BLaER1 treated with 17β-estradiol and CSF1 and Interleukin-3, amounts not matched to agents 10 nM and 100 nM (cell line): ENCODE measurements at regions not wholly inside any gene's neighbourhood (a gene's known extent, or its start where the extent isn't known, plus 50 kb on each side); places are given as distances from the start of the nearest gene placed in this dataset.
"Not testable (repeated sequence)": the region's sequence is repeated elsewhere in the genome, so short reads cannot be mapped to it uniquely, and the experiment has no call there.

Source experiments
- H3K27ac ChIP-seq, 11 experiments: shearing (Covaris generic); formaldehyde crosslinking; 2 replicates each; pipeline ENCODE4 v1.8.1; 2022
- H3K27me3 ChIP-seq, 11 experiments: shearing (Covaris generic); formaldehyde crosslinking; 2 replicates each; pipeline ENCODE4 v1.8.1; 2022
- H3K36me3 ChIP-seq, 11 experiments: shearing (Covaris generic); formaldehyde crosslinking; 2 replicates each; pipeline ENCODE4 v1.8.1; 2022
- H3K4me1 ChIP-seq, 10 experiments: shearing (Covaris generic); formaldehyde crosslinking; 2 replicates each; pipeline ENCODE4 v1.8.1; 2022
- H3K4me2 ChIP-seq, 11 experiments: shearing (Covaris generic); formaldehyde crosslinking; 2 replicates each; pipeline ENCODE4 v1.8.1; 2022
- H3K4me3 ChIP-seq, 10 experiments: shearing (Covaris generic); formaldehyde crosslinking; 2 replicates each; pipeline ENCODE4 v1.8.1; 2022
- H3K9ac ChIP-seq, 11 experiments: shearing (Covaris generic); formaldehyde crosslinking; 2 replicates each; pipeline ENCODE4 v1.8.1; 2022
- H3K9me3 ChIP-seq, 11 experiments: shearing (Covaris generic); formaldehyde crosslinking; replicated peaks in 1 of 11; 2 replicates each; pipeline ENCODE4 v1.8.1; 2022
- H4K20me1 ChIP-seq, 11 experiments: shearing (Covaris generic); formaldehyde crosslinking; 2 replicates each; pipeline ENCODE4 v1.8.1; 2022
- Cebpa-rat ChIP-seq, 11 experiments: shearing (Covaris generic); IDR thresholded peaks; 2 replicates each; pipeline ENCODE4 v1.8.1; 2022

DNA sequence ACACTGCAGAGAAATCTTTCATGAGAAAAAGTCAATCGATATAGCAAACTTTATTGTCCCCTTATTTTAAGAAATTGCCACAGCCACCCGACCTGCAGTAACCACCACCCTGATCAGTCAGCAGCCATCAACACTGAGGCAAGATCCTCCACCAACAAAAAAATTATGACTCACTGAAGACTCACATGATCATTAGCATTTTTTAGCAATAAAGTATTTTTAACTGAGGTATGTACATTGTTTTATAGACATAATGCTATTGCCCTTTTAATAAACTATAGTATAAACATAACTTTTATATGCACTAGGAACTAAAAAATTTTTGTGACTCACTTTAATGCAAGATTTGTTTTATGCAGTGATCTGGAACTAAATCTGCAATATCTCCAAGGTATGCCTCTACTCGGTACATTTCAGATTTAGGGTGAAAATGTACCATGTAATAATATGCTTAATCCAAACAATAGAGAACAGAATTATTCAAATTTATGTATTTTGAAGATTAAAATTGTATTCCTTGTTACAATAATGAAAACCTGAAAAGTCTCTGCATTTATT, 79.2 kb upstream of the CEP126 start:
- Histone ChIP-seq H3K27me3 (no peaks in the 10 kb centered on the region), H3K4me2 (no peak overlapping the region), H3K27ac (no peak overlapping the region), H3K9me3 (no peaks in the 10 kb centered on the region), H4K20me1 (no peaks in the 10 kb centered on the region), H3K4me3 (no peak overlapping the region), H3K4me1 (no peaks in the 10 kb centered on the region), H3K9ac (no peak overlapping the region), H3K36me3 (no peaks in the 10 kb centered on the region)
- no peak for TF ChIP-seq Cebpa-rat (IDR thresholded peaks at IDR 0.05)

DNA sequence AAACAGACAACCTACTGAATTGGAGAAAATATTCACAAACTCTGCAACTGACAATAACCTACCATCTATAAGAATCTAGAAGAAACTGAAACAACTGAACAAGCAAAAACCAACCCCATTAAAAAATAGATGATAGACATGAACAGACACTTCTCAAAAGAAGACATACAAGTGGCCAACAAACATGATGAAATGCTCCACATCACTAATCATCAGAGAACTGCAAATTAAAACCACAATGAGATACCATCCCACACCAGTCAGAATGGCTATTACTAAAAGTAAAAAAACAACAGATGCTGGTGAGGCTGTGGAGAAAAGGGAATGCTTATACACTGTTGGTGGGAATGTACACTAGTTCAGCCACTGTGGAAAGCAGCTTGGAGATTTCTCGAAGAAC, 84.3 kb upstream of the CEP126 start:
- not testable (repeated sequence) for H4K20me1 ChIP-seq, H3K4me1 ChIP-seq, H3K4me3 ChIP-seq, H3K9me3 ChIP-seq, H3K4me2 ChIP-seq, H3K36me3 ChIP-seq, H3K27ac ChIP-seq, H3K9ac ChIP-seq, H3K27me3 ChIP-seq

GRCh38 chr11:101825531-101825930, 89.3 kb upstream of the CEP126 start:
- no peaks in the 10 kb centered on the region for H3K4me1 ChIP-seq
- TF ChIP-seq Cebpa-rat (IDR thresholded peaks at IDR 0.05): no peak
- H3K4me3 ChIP-seq: no peak overlapping the region
- no peak overlapping the region for H3K9ac ChIP-seq
- H4K20me1 ChIP-seq: no peaks in the 10 kb centered on the region
- H3K27ac ChIP-seq: no peak overlapping the region
- H3K9me3 ChIP-seq: no peaks in the 10 kb centered on the region
- H3K4me2 ChIP-seq: no peak overlapping the region
- no peaks in the 10 kb centered on the region for H3K36me3 ChIP-seq
- no peaks in the 10 kb centered on the region for H3K27me3 ChIP-seq

GRCh38 chr11:101817581-101817980, 97.2 kb upstream of the CEP126 start:
- no peak for TF ChIP-seq Cebpa-rat (IDR thresholded peaks at IDR 0.05)
- Histone ChIP-seq H3K27me3 (no peaks in the 10 kb centered on the region), H3K9ac (no peak overlapping the region), H3K27ac (no peak overlapping the region), H4K20me1 (no peaks in the 10 kb centered on the region), H3K4me2 (no peak overlapping the region), H3K4me3 (no peak overlapping the region), H3K36me3 (no peaks in the 10 kb centered on the region), H3K9me3 (peaks cover 0 to 5% (median 0%) of the 10 kb centered on the region in 11 experiments; a peak in 1 of 22 replicates), H3K4me1 (peaks cover 0 to 7% (median 0%) of the 10 kb centered on the region in 10 experiments; a peak in 3 of 20 replicates)

- Histone ChIP-seq H4K20me1 (no peaks in the 10 kb centered on the region), H3K27me3 (no peaks in the 10 kb centered on the region), H3K27ac (no peak overlapping the region), H3K36me3 (no peaks in the 10 kb centered on the region), H3K9ac (no peak overlapping the region), H3K4me3 (no peak overlapping the region), H3K4me1 (peaks cover 0 to 7% (median 0%) of the 10 kb centered on the region in 10 experiments; a peak in 3 of 20 replicates), H3K9me3 (peaks cover 0 to 9% (median 2%) of the 10 kb centered on the region in 11 experiments; a peak in 11 of 22 replicates), H3K4me2 (0 out of 22 replicates have a peak overlapping the region, but pooled peaks of 2 of the 11 experiments have one; percentile 1 to 5)
- TF ChIP-seq Cebpa-rat (IDR thresholded peaks at IDR 0.05): no peak
These were observed 98.2 kb upstream of the CEP126 start for GRCh38 chr11:101816613-101817012.

DNA sequence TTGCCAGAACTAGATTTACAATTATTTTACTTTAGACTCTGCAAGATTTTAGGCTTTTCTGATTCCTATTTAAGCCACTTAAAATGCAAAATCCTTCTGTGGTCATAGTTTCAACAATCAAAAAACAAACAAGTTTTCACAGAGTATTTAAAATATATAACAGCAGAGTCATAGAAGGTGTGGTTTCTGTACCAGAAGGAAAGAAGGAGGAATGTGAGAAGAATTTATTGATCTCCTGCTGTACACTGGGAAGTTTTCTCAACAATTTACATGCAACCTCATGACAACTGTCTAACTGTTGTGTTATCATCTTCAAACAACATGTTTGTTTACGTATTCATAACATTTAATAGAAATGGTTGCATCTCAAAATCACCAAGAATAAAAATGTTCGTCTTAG, 102.3 kb upstream of the CEP126 start:
- Histone ChIP-seq H3K4me3 (no peak overlapping the region), H4K20me1 (no peaks in the 10 kb centered on the region), H3K27ac (no peak overlapping the region), H3K4me2 (no peak overlapping the region), H3K9me3 (peaks cover 0 to 24% (median 7%) of the 10 kb centered on the region in 11 experiments; a peak in 14 of 22 replicates), H3K36me3 (no peaks in the 10 kb centered on the region), H3K27me3 (no peaks in the 10 kb centered on the region), H3K4me1 (peaks cover 0 to 7% (median 0%) of the 10 kb centered on the region in 10 experiments; a peak in 4 of 20 replicates), H3K9ac (no peak overlapping the region)
- TF ChIP-seq Cebpa-rat (IDR thresholded peaks at IDR 0.05): no peak

- no peak for TF ChIP-seq Cebpa-rat (IDR thresholded peaks at IDR 0.05)
- Histone ChIP-seq H4K20me1 (no peaks in the 10 kb centered on the region), H3K27ac (no peak overlapping the region), H3K36me3 (no peaks in the 10 kb centered on the region), H3K4me2 (no peak overlapping the region), H3K27me3 (no peaks in the 10 kb centered on the region), H3K9ac (no peak overlapping the region), H3K4me1 (peaks cover 0 to 5% (median 0%) of the 10 kb centered on the region in 10 experiments; a peak in 1 of 20 replicates), H3K9me3 (peaks cover 0 to 19% (median 7%) of the 10 kb centered on the region in 11 experiments; a peak in 14 of 22 replicates), H3K4me3 (no peak overlapping the region)
These were observed 104.3 kb upstream of the CEP126 start for GRCh38 chr11:101810546-101810945.

- H3K27me3 ChIP-seq: no peaks in the 10 kb centered on the region
- H3K9ac ChIP-seq: no peak overlapping the region
- no peak for TF ChIP-seq Cebpa-rat (IDR thresholded peaks at IDR 0.05)
- H3K36me3 ChIP-seq: no peaks in the 10 kb centered on the region
- H3K27ac ChIP-seq: no peak overlapping the region
- H4K20me1 ChIP-seq: no peaks in the 10 kb centered on the region
- peaks cover 0 to 5% (median 0%) of the 10 kb centered on the region in 10 experiments; a peak in 1 of 20 replicates for H3K4me1 ChIP-seq
- peaks cover 0 to 19% (median 7%) of the 10 kb centered on the region in 11 experiments; a peak in 14 of 22 replicates for H3K9me3 ChIP-seq
- no peak overlapping the region for H3K4me3 ChIP-seq
- peak overlapping the region in 1 of 11 experiments; percentile 6; a peak in 1 of 22 replicates for H3K4me2 ChIP-seq
These were observed 107.3 kb upstream of the CEP126 start for GRCh38 chr11:101807531-101807930.

- Histone ChIP-seq H3K9ac (no peak overlapping the region), H3K36me3 (no peaks in the 10 kb centered on the region), H3K27ac (no peak overlapping the region), H3K4me1 (peaks cover 0 to 5% (median 0%) of the 10 kb centered on the region in 10 experiments; a peak in 1 of 20 replicates), H3K9me3 (peaks cover 0 to 5% (median 0%) of the 10 kb centered on the region in 11 experiments; a peak in 1 of 22 replicates), H3K4me2 (no peak overlapping the region), H3K27me3 (no peaks in the 10 kb centered on the region), H3K4me3 (no peak overlapping the region), H4K20me1 (no peaks in the 10 kb centered on the region)
- TF ChIP-seq Cebpa-rat (IDR thresholded peaks at IDR 0.05): no peak
These were observed 111.2 kb upstream of the CEP126 start for GRCh38 chr11:101803651-101804050.

GRCh38 chr11:101797335-101797734, 117.5 kb upstream of the CEP126 start:
- Histone ChIP-seq H3K4me1 (peaks cover 0 to 8% (median 0%) of the 10 kb centered on the region in 10 experiments; a peak in 2 of 20 replicates), H3K4me2 (peak overlapping the region in 1 of 11 experiments; percentile 8; a peak in 2 of 22 replicates), H3K9ac (no peak overlapping the region), H3K36me3 (no peaks in the 10 kb centered on the region), H3K27ac (no peak overlapping the region), H3K27me3 (no peaks in the 10 kb centered on the region), H3K9me3 (peaks cover 0 to 4% (median 0%) of the 10 kb centered on the region in 11 experiments; a peak in 1 of 22 replicates), H4K20me1 (no peaks in the 10 kb centered on the region), H3K4me3 (no peak overlapping the region)
- TF ChIP-seq Cebpa-rat (IDR thresholded peaks at IDR 0.05): no peak
